ENCODE measurements at regions not wholly inside any gene's neighbourhood (a gene's known extent, or its start where the extent isn't known, plus 50 kb on each side); places are given as distances from the start of the nearest gene placed in this dataset.

DNA sequence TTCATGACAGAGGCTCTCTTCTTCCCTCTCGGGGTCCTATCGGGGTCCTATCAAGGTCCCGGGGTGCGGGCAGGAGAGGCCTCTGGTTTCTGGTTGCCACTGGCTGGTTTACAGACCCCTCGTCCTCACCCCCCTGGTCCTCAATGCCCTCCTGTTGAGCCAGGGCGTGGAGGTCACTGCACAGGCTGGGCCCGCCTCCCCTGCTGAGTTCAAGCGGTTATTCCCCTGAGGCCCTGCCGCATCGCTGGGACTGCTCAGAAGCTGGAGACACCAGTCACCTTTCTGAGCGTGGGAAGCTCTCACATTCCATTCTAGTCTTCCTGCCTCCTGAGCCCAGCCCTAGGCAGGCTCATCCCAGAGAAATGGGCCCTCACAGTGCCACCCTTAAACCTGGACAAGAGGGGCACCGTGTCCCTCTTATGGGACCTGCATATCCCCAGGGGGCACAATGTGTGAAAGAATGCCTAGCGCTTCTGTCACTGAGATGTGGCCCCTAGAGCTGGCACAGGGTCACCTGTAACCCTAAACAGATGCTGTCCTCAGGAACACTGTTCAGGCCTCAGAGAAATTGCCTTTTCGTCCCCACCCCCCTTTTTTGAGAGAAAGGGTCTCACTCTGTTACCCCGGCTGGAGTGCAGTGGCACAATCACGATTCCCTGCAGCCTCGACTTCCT lies 177.7 kb upstream of the RGS6 start:
- Histone ChIP-seq H3K4me1 (peaks cover 0 to 10% (median 6%) of the 10 kb centered on the region in 4 donors), H3K27ac (no peak overlapping the region), H3K9me3 (no peaks in the 10 kb centered on the region), H3K27me3 (no peaks in the 10 kb centered on the region), H3K36me3 (no peaks in the 10 kb centered on the region), H3K4me3 (no peak overlapping the region)
- TF ChIP-seq POLR2AphosphoS5 (IDR thresholded peaks at IDR 0.05): no peak
- TF ChIP-seq EP300 (IDR thresholded peaks at IDR 0.05; ENCODE audit: low read depth): no peak
- TF ChIP-seq CTCF (IDR thresholded peaks at IDR 0.05): no peak
- 90% methylated on average over 17 of the region's 17 CpGs; no CpG with 5 or more reads in 1 of the 2 donors for WGBS, 2 donors (ENCODE audit: low coverage in 1 of 2)
- no peak for DNase-seq
- intact Hi-C loops (cut with DNase I; ENCODE audit: low total_unique reads) (loop anchor here (5.0 kb wide), 1 partner anchor 617 kb away; no protein-coding TSS in a partner anchor), in situ Hi-C loops (cut with MboI; ENCODE audit: low pct_ligation_motif_present in 1 of 4, low pct_unique_long_range_greater_than_20kb in 1 of 4, low sequenced_read_pairs in 3 of 4) (loop anchor here in 3 of 4 donors (5.0 to 25.0 kb wide), 3 partner anchors 617 to 620 kb away; no protein-coding TSS in a partner anchor)

DNA sequence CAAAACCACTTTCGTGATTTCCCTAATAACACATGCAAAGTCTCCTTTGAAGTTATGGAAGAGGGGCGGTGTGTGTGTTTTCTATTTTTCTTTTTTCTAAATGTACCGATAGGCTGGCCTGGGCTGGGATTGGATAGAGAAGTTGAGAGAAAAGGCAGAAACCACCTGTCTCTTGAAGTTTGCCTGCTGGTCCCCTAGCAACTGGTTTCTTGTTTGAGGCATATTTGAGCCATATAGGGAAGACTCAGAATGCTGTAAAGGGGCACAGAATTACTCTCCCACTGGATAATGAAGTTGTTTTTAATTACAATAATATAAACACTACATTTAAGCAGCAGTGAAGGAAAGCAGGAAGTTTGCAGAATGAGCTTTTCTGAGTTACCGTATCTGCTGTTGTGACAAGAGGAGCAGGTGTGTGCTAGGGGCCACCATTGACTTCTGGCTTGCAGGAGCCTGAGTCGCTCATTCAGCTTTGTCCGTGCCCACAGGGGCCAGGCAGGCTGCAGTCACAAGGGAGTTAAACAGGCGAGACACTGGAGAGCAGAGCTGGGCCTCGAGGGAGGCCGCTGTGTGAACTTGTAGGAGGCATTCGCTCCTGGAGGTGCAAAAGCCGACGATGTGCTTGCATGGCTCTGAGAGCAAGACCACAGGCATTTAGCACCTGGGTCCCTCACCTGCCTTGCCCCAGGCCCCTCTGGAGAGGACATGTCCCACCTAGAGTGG lies 173.8 kb upstream of the RGS6 start:
- Histone ChIP-seq H3K4me3 (no peak overlapping the region), H3K4me1 (peaks cover 0 to 2% (median under 1%) of the 10 kb centered on the region in 4 donors), H3K36me3 (no peaks in the 10 kb centered on the region), H3K27ac (no peak overlapping the region), H3K27me3 (no peaks in the 10 kb centered on the region), H3K9me3 (peaks cover 0 to 5% of the 10 kb centered on the region in 2 donors)
- no peak for TF ChIP-seq POLR2A (IDR thresholded peaks at IDR 0.05)
- no peak for TF ChIP-seq EP300 (IDR thresholded peaks at IDR 0.05; ENCODE audit: low read depth)
- no peak for TF ChIP-seq POLR2AphosphoS5 (IDR thresholded peaks at IDR 0.05)
- TF ChIP-seq CTCF (IDR thresholded peaks at IDR 0.05): no peak
- no peak for DNase-seq
- in situ Hi-C loops (cut with MboI; ENCODE audit: low pct_ligation_motif_present in 1 of 4, low pct_unique_long_range_greater_than_20kb in 1 of 4, low sequenced_read_pairs in 3 of 4): loop anchor here in 2 of 4 donors (10.0 to 25.0 kb wide), 2 partner anchors 621 to 624 kb away; no protein-coding TSS in a partner anchor
- intact Hi-C loops (cut with DNase I; ENCODE audit: low total_unique reads): no loop called here
- WGBS, 2 donors (ENCODE audit: low coverage in 1 of 2): 38 to 74% methylated on average over 4 to 12 of the region's 12 CpGs

DNA sequence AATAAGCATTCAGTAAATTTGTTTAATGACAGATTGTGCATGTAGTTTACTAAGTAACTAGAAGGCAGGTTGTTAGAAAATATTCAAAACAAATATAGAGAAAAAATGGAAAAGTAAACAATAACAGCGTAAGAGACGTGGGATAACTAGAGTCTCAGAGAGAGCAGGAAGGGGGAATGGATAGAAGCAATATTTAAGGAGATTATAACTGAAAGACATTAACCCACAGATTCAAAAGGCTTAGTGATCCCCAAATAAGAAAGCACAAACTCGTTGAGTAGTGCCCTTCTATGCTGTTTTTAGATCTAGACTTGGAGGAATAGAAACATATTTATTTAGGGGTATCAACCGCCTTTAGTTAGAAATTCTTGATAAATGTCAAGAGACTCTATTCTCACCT lies 169.7 kb upstream of the RGS6 start:
- intact Hi-C loops (cut with DNase I; ENCODE audit: low total_unique reads): loop anchor here (10.0 kb wide), 1 partner anchor 1518 kb away; no protein-coding TSS in a partner anchor

More for the DNA sequence above, 169.7 kb upstream of the RGS6 start:
- no peaks in the 10 kb centered on the region for H3K27me3 ChIP-seq
- WGBS, 2 donors (ENCODE audit: low coverage in 1 of 2): 77 to 80% methylated on average over 4 of the region's 4 CpGs
- in situ Hi-C loops (cut with MboI; ENCODE audit: low pct_ligation_motif_present in 1 of 4, low pct_unique_long_range_greater_than_20kb in 1 of 4, low sequenced_read_pairs in 3 of 4): loop anchor here in 1 of 4 donors (25.0 kb wide), 1 partner anchor 625 kb away; no protein-coding TSS in a partner anchor
- H3K9me3 ChIP-seq: peaks cover 0 to 5% of the 10 kb centered on the region in 2 donors
- H3K36me3 ChIP-seq: no peaks in the 10 kb centered on the region
- TF ChIP-seq CTCF (IDR thresholded peaks at IDR 0.05) (no peak), POLR2A (IDR thresholded peaks at IDR 0.05) (no peak), EP300 (IDR thresholded peaks at IDR 0.05; ENCODE audit: low read depth) (no peak), POLR2AphosphoS5 (IDR thresholded peaks at IDR 0.05) (no peak)
- DNase-seq: no peak
- H3K27ac ChIP-seq: no peak overlapping the region
- H3K4me3 ChIP-seq: no peak overlapping the region
- no peaks in the 10 kb centered on the region for H3K4me1 ChIP-seq

All from transverse colon (tissue), 4 donors.